GM12878 (cell line): ENCODE measurements at regions not wholly inside any gene's neighbourhood (a gene's known extent, or its start where the extent isn't known, plus 50 kb on each side); places are given as distances from the start of the nearest gene placed in this dataset.

Experiments
- NFIC ChIP-seq: IDR thresholded peaks from 2 replicates; pipeline ENCODE4 v1.6.1; 2012; ENCODE audit warnings: low read depth, mild to moderate bottlenecking, inconsistent platforms, low read length, moderate library complexity
- POLR2A ChIP-seq: IDR thresholded peaks from 2 replicates; pipeline ENCODE4 v1.6.1; 2011; ENCODE audit warnings: low read depth, mild to moderate bottlenecking, low read length
- SIN3A ChIP-seq: IDR thresholded peaks from 2 replicates; pipeline ENCODE4 v1.6.1; 2012; ENCODE audit warnings: low read depth, low read length, improper control_type of control experiment
- SP1 ChIP-seq: IDR thresholded peaks from one replicate; pipeline ENCODE4 v1.6.1; 2011; ENCODE audit warnings: low read depth, low read length
- TF ChIP-seq, protein P1 (sequence below), 3 experiments: IDR thresholded peaks in 2 of 3; conservative IDR thresholded peaks in 1 of 3; 2 replicates each; pipeline ENCODE4 v1.5.1; 2011; ENCODE audit warnings: low read depth in 3 of 3, low read length in 3 of 3, mild to moderate bottlenecking in 3 of 3, control low read depth in 2 of 3, moderate library complexity in 2 of 3, inconsistent platforms in 1 of 3, mixed read lengths in 1 of 3; ENCODE audit not compliant: control insufficient read depth in 2 of 3, insufficient read depth in 1 of 3; ENCODE audit errors: extremely low read depth in 1 of 3

DNA sequence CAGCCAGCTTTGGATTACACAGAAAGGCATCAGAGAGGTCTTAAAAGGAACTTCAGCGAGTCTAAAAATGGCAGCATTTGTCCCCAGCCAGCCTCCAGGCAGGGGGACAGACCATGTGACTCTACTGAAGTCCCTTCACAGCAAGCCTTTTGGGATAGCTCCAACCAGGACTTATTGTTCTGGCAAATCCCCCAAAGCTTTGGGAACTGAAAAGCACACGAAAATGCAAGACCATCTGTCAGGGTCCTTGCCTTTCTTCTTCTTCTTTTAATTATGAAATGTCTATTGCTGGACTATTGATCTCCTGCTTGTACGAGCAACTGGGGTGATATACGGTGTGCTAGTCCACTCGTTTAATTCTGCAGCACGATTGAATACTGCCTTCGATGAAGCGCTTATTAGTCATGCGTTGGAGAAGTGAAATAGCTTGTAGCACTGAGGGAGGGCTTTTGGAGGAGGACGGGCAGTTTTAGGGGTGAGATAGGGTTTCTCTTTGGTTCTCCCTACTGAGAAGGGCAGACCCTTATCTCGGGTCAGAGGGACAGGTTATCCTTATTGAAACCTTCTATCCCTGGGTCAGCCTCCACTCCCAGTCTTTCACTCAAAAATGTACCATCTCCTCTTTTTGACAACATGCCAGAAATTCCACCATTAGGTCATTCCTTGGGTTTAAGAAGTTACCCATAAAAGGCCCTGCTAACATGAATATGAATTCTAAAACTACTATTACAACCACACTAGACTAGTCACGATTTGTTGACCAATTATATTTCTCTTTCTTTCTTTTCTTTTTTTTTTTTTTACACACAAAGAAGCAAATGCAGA lies 416.4 kb downstream of the MIAT start:
- TF ChIP-seq SP1 (no peak), SIN3A (no peak), NFIC (no peak), POLR2A (no peak)
- TF ChIP-seq, protein P1, sequence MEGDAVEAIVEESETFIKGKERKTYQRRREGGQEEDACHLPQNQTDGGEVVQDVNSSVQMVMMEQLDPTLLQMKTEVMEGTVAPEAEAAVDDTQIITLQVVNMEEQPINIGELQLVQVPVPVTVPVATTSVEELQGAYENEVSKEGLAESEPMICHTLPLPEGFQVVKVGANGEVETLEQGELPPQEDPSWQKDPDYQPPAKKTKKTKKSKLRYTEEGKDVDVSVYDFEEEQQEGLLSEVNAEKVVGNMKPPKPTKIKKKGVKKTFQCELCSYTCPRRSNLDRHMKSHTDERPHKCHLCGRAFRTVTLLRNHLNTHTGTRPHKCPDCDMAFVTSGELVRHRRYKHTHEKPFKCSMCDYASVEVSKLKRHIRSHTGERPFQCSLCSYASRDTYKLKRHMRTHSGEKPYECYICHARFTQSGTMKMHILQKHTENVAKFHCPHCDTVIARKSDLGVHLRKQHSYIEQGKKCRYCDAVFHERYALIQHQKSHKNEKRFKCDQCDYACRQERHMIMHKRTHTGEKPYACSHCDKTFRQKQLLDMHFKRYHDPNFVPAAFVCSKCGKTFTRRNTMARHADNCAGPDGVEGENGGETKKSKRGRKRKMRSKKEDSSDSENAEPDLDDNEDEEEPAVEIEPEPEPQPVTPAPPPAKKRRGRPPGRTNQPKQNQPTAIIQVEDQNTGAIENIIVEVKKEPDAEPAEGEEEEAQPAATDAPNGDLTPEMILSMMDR (IDR thresholded peaks at IDR 0.05 in 2 of 3, conservative IDR thresholded peaks at IDR 0.05 in 1 of 3; ENCODE audit: control insufficient read depth in 2 of 3, extremely low read depth in 1 of 3, insufficient read depth in 1 of 3, low read depth in 3 of 3, low read length in 3 of 3) = no peak
